HG02798 (cell line): ENCODE measurements at regions not wholly inside any gene's neighbourhood (a gene's known extent, or its start where the extent isn't known, plus 50 kb on each side); places are given as distances from the start of the nearest gene placed in this dataset.
"Not testable (repeated sequence)": the region's sequence is repeated elsewhere in the genome, so short reads cannot be mapped to it uniquely, and the experiment has no call there.

Experiments used
- ATAC-seq: cut with Tn5 transposase; IDR thresholded peaks from one replicate; pipeline ENCODE4 v1.9.1; 2021; ENCODE audit warnings: mild to moderate bottlenecking; ENCODE audit not compliant: unreplicated experiment, poor library complexity

GRCh38 chr14:23828616-23829015 is 125.0 kb upstream of the DHRS4 start:
- no peak for ATAC-seq

GRCh38 chr14:23829736-23830471 is 123.7 kb upstream of the DHRS4 start:
- ATAC-seq: no peak

- ATAC-seq: no peak
These were observed 122.0 kb upstream of the DHRS4 start for GRCh38 chr14:23831596-23831995.

- no peak for ATAC-seq
These were observed 91.9 kb upstream of the DHRS4 start for GRCh38 chr14:23861666-23862065.

GRCh38 chr14:23862513-23862912 is 91.1 kb upstream of the DHRS4 start:
- no peak for ATAC-seq

- ATAC-seq: no peak
These were observed 89.7 kb upstream of the DHRS4 start for GRCh38 chr14:23863836-23864235.

GRCh38 chr14:23864259-23864658 is 89.3 kb upstream of the DHRS4 start:
- no peak for ATAC-seq

GRCh38 chr14:23864861-23865260 is 88.7 kb upstream of the DHRS4 start:
- no peak for ATAC-seq

- no peak for ATAC-seq
These were observed 88.1 kb upstream of the DHRS4 start for GRCh38 chr14:23865502-23865901.

GRCh38 chr14:23866269-23866668 is 87.3 kb upstream of the DHRS4 start:
- ATAC-seq: no peak

- no peak for ATAC-seq
These were observed 84.4 kb upstream of the DHRS4 start for GRCh38 chr14:23869078-23869719.

- ATAC-seq: no peak
These were observed 77.3 kb upstream of the DHRS4 start for GRCh38 chr14:23876160-23876750.

GRCh38 chr14:23877111-23877510 is 76.5 kb upstream of the DHRS4 start:
- ATAC-seq: peak; percentile 66

GRCh38 chr14:23877538-23878180 is 75.9 kb upstream of the DHRS4 start:
- peak; percentile 80 for ATAC-seq

- no peak for ATAC-seq
These were observed 72.3 kb upstream of the DHRS4 start for GRCh38 chr14:23881282-23881681.

GRCh38 chr14:23883684-23884540 is 69.7 kb upstream of the DHRS4 start:
- no peak for ATAC-seq

- no peak for ATAC-seq
These were observed 69.0 kb upstream of the DHRS4 start for GRCh38 chr14:23884541-23884904.

- ATAC-seq: no peak
These were observed 66.0 kb upstream of the DHRS4 start for GRCh38 chr14:23887536-23887935.

GRCh38 chr14:23891717-23892116 is 61.9 kb upstream of the DHRS4 start:
- not testable (repeated sequence) for ATAC-seq

GRCh38 chr14:23892289-23892688 is 61.3 kb upstream of the DHRS4 start:
- ATAC-seq: not testable (repeated sequence)
